Activated T-cell treated with anti-CD3 and anti-CD28 coated beads, Interleukin-2, amount 50 U/mL, for 24 hours (primary cell): ENCODE measurements at regions not wholly inside any gene's neighbourhood (a gene's known extent, or its start where the extent isn't known, plus 50 kb on each side); places are given as distances from the start of the nearest gene placed in this dataset.
"Not testable (repeated sequence)": the region's sequence is repeated elsewhere in the genome, so short reads cannot be mapped to it uniquely, and the experiment has no call there.

Experiments
- DNase-seq: peaks from one replicate; pipeline ENCODE4 v3.0.0-alpha.2; 2020
- H3K27ac Mint-ChIP-seq: 2 replicates; pipeline ENCODE4 v1.8.0; 2020; ENCODE audit warnings: mild to moderate bottlenecking, mixed read lengths
- H3K27me3 Mint-ChIP-seq: 2 replicates; pipeline ENCODE4 v1.8.0; 2020; ENCODE audit warnings: mixed read lengths
- H3K36me3 Mint-ChIP-seq: 2 replicates; pipeline ENCODE4 v1.8.0; 2020; ENCODE audit warnings: low read depth, mixed read lengths
- H3K4me1 Mint-ChIP-seq: 2 replicates; pipeline ENCODE4 v1.8.0; 2020; ENCODE audit warnings: low read depth, mixed read lengths
- H3K4me3 Mint-ChIP-seq: 2 replicates; pipeline ENCODE4 v1.8.0; 2020; ENCODE audit warnings: mild to moderate bottlenecking, moderate library complexity, mixed read lengths
- H3K9me3 Mint-ChIP-seq: 2 replicates; pipeline ENCODE4 v1.8.0; 2020; ENCODE audit warnings: mixed read lengths

- Mint-ChIP-seq H3K4me1 (peaks cover 6% of the 10 kb centered on the region), H3K4me3 (no peak overlapping the region), H3K27ac (no peak overlapping the region), H3K36me3 (no peaks in the 10 kb centered on the region), H3K9me3 (no peaks in the 10 kb centered on the region), H3K27me3 (peaks cover 2% of the 10 kb centered on the region)
- DNase-seq = no peak
These were observed 141.8 kb upstream of the FHL2 start for GRCh38 chr2:105540642-105541041.

- peaks cover 4% of the 10 kb centered on the region for H3K4me1 Mint-ChIP-seq
- H3K36me3 Mint-ChIP-seq = no peaks in the 10 kb centered on the region
- H3K27ac Mint-ChIP-seq = no peak overlapping the region
- H3K27me3 Mint-ChIP-seq = peaks cover 2% of the 10 kb centered on the region
- DNase-seq = no peak
- H3K9me3 Mint-ChIP-seq = no peaks in the 10 kb centered on the region
- no peak overlapping the region for H3K4me3 Mint-ChIP-seq
These were observed 140.5 kb upstream of the FHL2 start for GRCh38 chr2:105539331-105539730.

- Mint-ChIP-seq H3K27me3 (peaks cover 2% of the 10 kb centered on the region), H3K4me3 (no peak overlapping the region), H3K27ac (no peak overlapping the region), H3K36me3 (no peaks in the 10 kb centered on the region), H3K9me3 (no peaks in the 10 kb centered on the region), H3K4me1 (peaks cover 4% of the 10 kb centered on the region)
- DNase-seq = no peak
These were observed 140.0 kb upstream of the FHL2 start for GRCh38 chr2:105538840-105539239.

DNA sequence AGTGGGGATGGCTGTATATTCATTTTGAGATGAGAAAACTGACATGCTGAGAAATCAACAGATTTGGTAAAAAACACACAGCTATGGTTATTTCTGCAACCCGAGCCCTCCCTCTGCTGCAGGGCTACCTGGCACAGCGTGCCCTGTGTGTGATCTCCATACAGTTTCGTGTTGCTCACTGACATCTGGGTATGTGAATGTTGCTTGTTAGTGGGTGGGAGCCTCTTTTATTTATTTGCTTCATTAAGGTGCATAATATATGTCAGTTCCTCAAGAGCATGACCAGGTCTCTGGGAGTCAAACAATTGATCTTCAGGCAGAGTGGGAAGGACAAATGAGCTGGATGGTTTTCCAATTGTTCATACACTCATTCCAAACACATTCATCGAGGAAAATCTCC lies 139.1 kb upstream of the FHL2 start:
- peaks cover 4% of the 10 kb centered on the region for H3K4me1 Mint-ChIP-seq
- peaks cover 2% of the 10 kb centered on the region for H3K27me3 Mint-ChIP-seq
- no peaks in the 10 kb centered on the region for H3K9me3 Mint-ChIP-seq
- H3K4me3 Mint-ChIP-seq = no peak overlapping the region
- H3K27ac Mint-ChIP-seq = no peak overlapping the region
- DNase-seq = no peak
- H3K36me3 Mint-ChIP-seq = no peaks in the 10 kb centered on the region

GRCh38 chr2:105537466-105537865 lies 138.6 kb upstream of the FHL2 start:
- no peaks in the 10 kb centered on the region for H3K9me3 Mint-ChIP-seq
- no peak for DNase-seq
- H3K4me3 Mint-ChIP-seq = no peak overlapping the region
- H3K36me3 Mint-ChIP-seq = no peaks in the 10 kb centered on the region
- peaks cover 2% of the 10 kb centered on the region for H3K27me3 Mint-ChIP-seq
- no peak overlapping the region for H3K27ac Mint-ChIP-seq
- peaks cover 4% of the 10 kb centered on the region for H3K4me1 Mint-ChIP-seq

GRCh38 chr2:105536175-105536574 lies 137.3 kb upstream of the FHL2 start:
- Mint-ChIP-seq H3K4me1 (peaks cover 4% of the 10 kb centered on the region), H3K27me3 (peaks cover 2% of the 10 kb centered on the region), H3K36me3 (no peaks in the 10 kb centered on the region), H3K4me3 (no peak overlapping the region), H3K9me3 (no peaks in the 10 kb centered on the region), H3K27ac (no peak overlapping the region)
- no peak for DNase-seq

- H3K4me1 Mint-ChIP-seq, H3K4me3 Mint-ChIP-seq: not testable (repeated sequence)
These were observed 130.4 kb upstream of the FHL2 start for GRCh38 chr2:105529258-105529657.

GRCh38 chr2:105526000-105526925 lies 127.4 kb upstream of the FHL2 start:
- H3K4me1 Mint-ChIP-seq = no peaks in the 10 kb centered on the region
- H3K4me3 Mint-ChIP-seq = no peak overlapping the region
- H3K27ac Mint-ChIP-seq = no peak overlapping the region
- no peaks in the 10 kb centered on the region for H3K9me3 Mint-ChIP-seq
- DNase-seq = no peak
- H3K36me3 Mint-ChIP-seq = no peaks in the 10 kb centered on the region
- no peaks in the 10 kb centered on the region for H3K27me3 Mint-ChIP-seq

More at GRCh38 chr2:105529258-105529657, 130.4 kb upstream of the FHL2 start:
- DNase-seq, H3K9me3 Mint-ChIP-seq, H3K27me3 Mint-ChIP-seq, H3K36me3 Mint-ChIP-seq, H3K27ac Mint-ChIP-seq: not testable (repeated sequence)

DNA sequence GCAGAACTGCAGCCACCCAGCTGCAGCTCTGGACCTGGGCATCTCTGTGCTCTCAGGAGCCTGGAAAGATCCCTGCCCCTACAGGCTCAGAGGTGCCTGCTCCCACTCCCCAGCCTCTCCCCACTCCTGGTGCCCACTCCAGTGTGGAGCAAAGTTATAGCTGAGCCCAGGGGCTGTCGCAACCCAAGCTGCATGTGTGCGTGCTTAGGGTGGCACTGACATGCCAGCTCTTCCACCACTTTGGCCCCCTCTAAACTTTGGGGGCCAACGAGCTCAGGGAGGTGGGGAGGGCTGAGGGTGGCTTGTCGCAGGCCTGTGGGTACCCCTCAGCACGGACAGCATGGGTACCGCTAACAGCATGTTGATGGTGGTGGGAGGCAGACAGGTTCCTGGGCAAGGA lies 126.3 kb upstream of the FHL2 start:
- Mint-ChIP-seq H3K4me3 (no peak overlapping the region), H3K9me3 (no peaks in the 10 kb centered on the region), H3K36me3 (no peaks in the 10 kb centered on the region), H3K27ac (no peak overlapping the region), H3K4me1 (no peaks in the 10 kb centered on the region), H3K27me3 (no peaks in the 10 kb centered on the region)
- DNase-seq = no peak

DNA sequence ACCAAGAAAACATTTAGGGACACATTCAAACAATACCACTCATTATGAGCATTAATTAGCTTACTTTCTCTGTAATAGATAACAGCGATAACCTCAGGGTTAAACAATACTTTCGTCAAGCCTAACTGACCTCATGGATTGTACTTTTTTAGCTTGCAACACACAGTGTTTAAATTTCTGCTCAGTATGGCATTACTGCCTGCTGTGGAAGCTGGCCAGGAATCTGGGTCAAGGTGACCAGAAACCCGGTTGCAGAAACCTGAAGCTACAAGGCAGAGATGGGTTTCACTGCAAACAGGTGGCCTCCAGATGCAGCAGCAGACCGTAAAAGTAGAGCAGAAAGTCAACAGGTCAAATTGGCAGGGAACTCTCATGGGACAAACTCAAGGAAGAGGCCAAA lies 123.8 kb upstream of the FHL2 start:
- no peaks in the 10 kb centered on the region for H3K27me3 Mint-ChIP-seq
- DNase-seq = no peak

GRCh38 chr2:105521616-105522015 lies 122.8 kb upstream of the FHL2 start:
- Mint-ChIP-seq H3K9me3 (no peaks in the 10 kb centered on the region), H3K27me3 (no peaks in the 10 kb centered on the region), H3K4me3 (no peak overlapping the region), H3K4me1 (no peaks in the 10 kb centered on the region), H3K27ac (no peak overlapping the region), H3K36me3 (no peaks in the 10 kb centered on the region)
- no peak for DNase-seq

More for the DNA sequence above, 123.8 kb upstream of the FHL2 start:
- no peak overlapping the region for H3K4me3 Mint-ChIP-seq
- H3K36me3 Mint-ChIP-seq = no peaks in the 10 kb centered on the region
- no peaks in the 10 kb centered on the region for H3K9me3 Mint-ChIP-seq
- H3K4me1 Mint-ChIP-seq = no peaks in the 10 kb centered on the region
- H3K27ac Mint-ChIP-seq = no peak overlapping the region

DNA sequence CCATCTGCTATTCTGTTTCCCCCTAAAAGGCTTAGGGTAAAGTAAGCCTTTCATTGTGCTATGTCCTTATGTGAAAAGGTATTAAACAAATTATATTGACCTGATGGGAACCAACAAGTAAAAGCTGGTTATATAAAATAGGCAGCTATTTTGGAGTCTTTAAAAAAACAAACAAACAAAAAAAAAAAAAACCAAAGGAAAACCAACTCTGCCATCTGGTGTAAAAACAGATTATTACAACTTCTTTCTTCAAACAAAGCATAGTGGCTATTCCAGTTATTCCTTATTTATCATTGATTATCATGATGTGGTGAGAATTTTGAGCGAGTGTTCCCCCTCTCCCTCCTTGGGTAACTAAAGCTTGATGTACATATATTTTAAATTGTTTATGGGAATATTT lies 122.3 kb upstream of the FHL2 start:
- Mint-ChIP-seq H3K4me1 (no peaks in the 10 kb centered on the region), H3K27me3 (no peaks in the 10 kb centered on the region), H3K27ac (no peak overlapping the region), H3K36me3 (no peaks in the 10 kb centered on the region), H3K4me3 (no peak overlapping the region), H3K9me3 (no peaks in the 10 kb centered on the region)
- no peak for DNase-seq

DNA sequence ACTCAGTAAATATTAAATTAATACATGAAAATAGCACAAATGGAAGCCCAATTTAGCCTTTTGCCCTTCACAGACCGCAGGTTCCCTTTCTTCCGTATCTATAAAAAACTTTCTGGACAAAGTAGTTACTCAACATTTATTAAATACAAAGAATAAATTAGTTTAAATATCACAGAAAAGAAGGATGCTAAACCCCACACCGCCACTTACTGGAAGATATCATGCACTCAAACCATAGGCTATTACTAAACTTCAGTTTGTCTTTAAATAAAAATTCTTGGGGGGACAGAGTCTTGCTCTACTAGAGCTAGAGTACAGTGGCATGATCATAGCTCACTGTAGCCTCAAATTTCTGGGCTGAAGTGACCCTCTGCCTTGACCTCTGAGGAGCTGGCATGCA lies 120.7 kb upstream of the FHL2 start:
- Mint-ChIP-seq H3K4me3 (no peak overlapping the region), H3K36me3 (no peaks in the 10 kb centered on the region), H3K4me1 (no peaks in the 10 kb centered on the region), H3K27me3 (peaks cover 3% of the 10 kb centered on the region), H3K27ac (no peak overlapping the region), H3K9me3 (no peaks in the 10 kb centered on the region)
- no peak for DNase-seq

- Mint-ChIP-seq H3K36me3 (no peaks in the 10 kb centered on the region), H3K27ac (no peak overlapping the region), H3K4me3 (no peak overlapping the region), H3K4me1 (no peaks in the 10 kb centered on the region), H3K27me3 (peaks cover 3% of the 10 kb centered on the region), H3K9me3 (no peaks in the 10 kb centered on the region)
- DNase-seq = no peak
These were observed 120.0 kb upstream of the FHL2 start for GRCh38 chr2:105518897-105519296.

- Mint-ChIP-seq H3K27ac (no peak overlapping the region), H3K27me3 (peaks cover 3% of the 10 kb centered on the region), H3K4me1 (no peaks in the 10 kb centered on the region), H3K9me3 (no peaks in the 10 kb centered on the region), H3K36me3 (no peaks in the 10 kb centered on the region), H3K4me3 (no peak overlapping the region)
- DNase-seq = no peak
These were observed 119.2 kb upstream of the FHL2 start for GRCh38 chr2:105517814-105518705.
